ENCODE measurements at regions not wholly inside any gene's neighbourhood (a gene's known extent, or its start where the extent isn't known, plus 50 kb on each side); places are given as distances from the start of the nearest gene placed in this dataset.

- no peak for DNase-seq
Observed at GRCh38 chr22:49638001-49638400, 189.7 kb downstream of the BRD1 start.

GRCh38 chr22:49637255-49637760 lies 190.4 kb downstream of the BRD1 start:
- DNase-seq, result no peak

GRCh38 chr22:49636649-49637048 lies 191.0 kb downstream of the BRD1 start:
- no peak for DNase-seq

- DNase-seq, result no peak
Observed at GRCh38 chr22:49636214-49636613, 191.5 kb downstream of the BRD1 start.

- DNase-seq, result no peak
Observed at GRCh38 chr22:49634006-49634772, 193.5 kb downstream of the BRD1 start.

GRCh38 chr22:49633010-49633324 lies 194.7 kb downstream of the BRD1 start:
- no peak for DNase-seq

GRCh38 chr22:49632199-49633009 lies 195.3 kb downstream of the BRD1 start:
- no peak for DNase-seq

- no peak for DNase-seq
Observed at GRCh38 chr22:49630448-49630946, 197.2 kb downstream of the BRD1 start.

GRCh38 chr22:49629586-49630447 lies 197.9 kb downstream of the BRD1 start:
- no peak for DNase-seq

GRCh38 chr22:49629261-49629570 lies 198.5 kb downstream of the BRD1 start:
- no peak for DNase-seq

- no peak for DNase-seq
Observed at GRCh38 chr22:49628391-49629260, 199.0 kb downstream of the BRD1 start.

GRCh38 chr22:49627217-49628181 lies 200.2 kb downstream of the BRD1 start:
- DNase-seq, result no peak

- DNase-seq, result no peak
Observed at GRCh38 chr22:49626361-49627216, 201.1 kb downstream of the BRD1 start.

GRCh38 chr22:49624421-49625177 lies 203.1 kb downstream of the BRD1 start:
- DNase-seq, result no peak

- no peak for DNase-seq
Observed at GRCh38 chr22:49623715-49624114, 204.0 kb downstream of the BRD1 start.

- DNase-seq, result no peak
Observed at GRCh38 chr22:49623176-49623575, 204.5 kb downstream of the BRD1 start.

- DNase-seq, result no peak
Observed at GRCh38 chr22:49622241-49623105, 205.2 kb downstream of the BRD1 start.

- no peak for DNase-seq
Observed at GRCh38 chr22:49621601-49622210, 206.0 kb downstream of the BRD1 start.

Measured in bone marrow (tissue), 2 donors.